GM23248 (cell line): ENCODE measurements at regions not wholly inside any gene's neighbourhood (a gene's known extent, or its start where the extent isn't known, plus 50 kb on each side); places are given as distances from the start of the nearest gene placed in this dataset.

Source experiments
- EZH2 ChIP-seq: fragments of 200-600 bp; sonication (generic); IDR thresholded peaks from 2 replicates; pipeline ENCODE4 v1.6.1; 2018; ENCODE audit warnings: antibody characterized with exemption, mild to moderate bottlenecking; ENCODE audit not compliant: insufficient read depth, poor library complexity, severe bottlenecking
- EZH2phosphoT487 ChIP-seq: fragments of 200-600 bp; sonication (generic); IDR thresholded peaks from 2 replicates; pipeline ENCODE4 v1.6.1; 2018; ENCODE audit warnings: antibody characterized with exemption, moderate library complexity, mild to moderate bottlenecking, low read depth; ENCODE audit not compliant: insufficient read depth

GRCh38 chr13:59452189-59452890 lies 711.4 kb downstream of the DIAPH3 start:
- TF ChIP-seq EZH2 (no peak), EZH2phosphoT487 (no peak)
